ENCODE measurements at regions not wholly inside any gene's neighbourhood (a gene's known extent, or its start where the extent isn't known, plus 50 kb on each side); places are given as distances from the start of the nearest gene placed in this dataset.

DNA sequence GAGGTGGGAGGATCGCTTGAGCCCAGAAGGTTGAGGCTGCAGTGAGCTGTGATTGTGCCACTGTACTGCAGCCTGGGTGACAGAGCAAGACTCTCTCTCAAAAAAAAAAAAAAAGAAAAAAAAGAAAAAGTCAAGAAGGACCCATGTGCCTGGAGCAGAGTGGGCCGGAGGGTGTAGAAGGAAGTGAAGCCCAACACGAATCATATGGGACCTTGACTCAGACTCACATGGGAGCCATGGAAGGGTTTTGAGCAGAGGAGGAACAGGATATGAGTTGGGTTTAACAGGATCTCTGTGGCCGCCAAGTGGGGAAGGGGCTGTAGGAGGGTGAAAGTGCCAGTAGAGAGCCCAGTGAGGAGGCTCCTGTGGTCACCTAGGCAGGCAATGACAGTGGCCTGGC lies 165.4 kb downstream of the PHETA1 start:
- no peak for TF ChIP-seq CTCF (IDR thresholded peaks at IDR 0.05)
- TF ChIP-seq ZFX (IDR thresholded peaks at IDR 0.05; ENCODE audit: borderline replicate concordance) = no peak
